ENCODE measurements at regions not wholly inside any gene's neighbourhood (a gene's known extent, or its start where the extent isn't known, plus 50 kb on each side); places are given as distances from the start of the nearest gene placed in this dataset.
"Not testable (repeated sequence)": the region's sequence is repeated elsewhere in the genome, so short reads cannot be mapped to it uniquely, and the experiment has no call there.

DNA sequence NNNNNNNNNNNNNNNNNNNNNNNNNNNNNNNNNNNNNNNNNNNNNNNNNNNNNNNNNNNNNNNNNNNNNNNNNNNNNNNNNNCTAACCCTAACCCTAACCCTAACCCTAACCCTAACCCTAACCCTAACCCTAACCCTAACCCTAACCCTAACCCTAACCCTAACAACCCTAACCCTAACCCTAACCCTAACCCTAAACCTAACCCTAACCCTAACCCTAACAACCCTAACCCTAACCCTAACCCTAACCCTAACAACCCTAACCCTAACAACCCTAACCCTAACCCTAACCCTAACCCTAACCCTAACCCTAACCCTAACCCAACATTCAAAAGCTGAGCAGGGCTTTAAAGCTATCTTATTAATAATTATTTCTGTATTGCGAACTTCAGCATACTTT, 182.5 kb upstream of the FAM20C start:
- not testable (repeated sequence) for DNase-seq (ENCODE audit: insufficient read length, low spot score); FAIRE-seq

GRCh38 chr7:32565-33280, 159.6 kb upstream of the FAM20C start:
- not testable (repeated sequence) for FAIRE-seq

GRCh38 chr7:35121-35541, 157.2 kb upstream of the FAM20C start:
- not testable (repeated sequence) for FAIRE-seq; DNase-seq (ENCODE audit: insufficient read length, low spot score)

More at GRCh38 chr7:32565-33280, 159.6 kb upstream of the FAM20C start:
- DNase-seq (ENCODE audit: insufficient read length, low spot score): not testable (repeated sequence)

GRCh38 chr7:36539-36938, 155.8 kb upstream of the FAM20C start:
- FAIRE-seq; DNase-seq (ENCODE audit: insufficient read length, low spot score): not testable (repeated sequence)

DNA sequence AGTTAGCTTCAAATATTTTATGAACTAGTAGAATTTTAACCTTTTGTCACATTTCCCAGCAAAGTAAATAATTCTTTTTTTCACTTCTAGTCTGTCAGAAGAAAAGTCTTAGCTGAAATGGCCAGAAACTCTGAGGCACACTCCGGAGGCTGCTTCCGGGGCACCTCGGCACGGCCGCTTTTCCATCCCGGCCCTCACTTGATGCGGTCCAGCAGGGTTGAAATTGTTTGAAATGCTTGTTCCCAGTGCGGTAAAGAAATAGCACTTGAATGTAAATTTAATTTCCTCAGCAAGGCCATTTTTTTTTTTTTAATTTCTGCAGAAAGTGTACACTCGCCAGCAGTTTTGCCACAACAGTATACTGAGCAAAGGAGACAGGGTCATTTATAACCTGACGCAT, 154.7 kb upstream of the FAM20C start:
- FAIRE-seq; DNase-seq (ENCODE audit: insufficient read length, low spot score): not testable (repeated sequence)

DNA sequence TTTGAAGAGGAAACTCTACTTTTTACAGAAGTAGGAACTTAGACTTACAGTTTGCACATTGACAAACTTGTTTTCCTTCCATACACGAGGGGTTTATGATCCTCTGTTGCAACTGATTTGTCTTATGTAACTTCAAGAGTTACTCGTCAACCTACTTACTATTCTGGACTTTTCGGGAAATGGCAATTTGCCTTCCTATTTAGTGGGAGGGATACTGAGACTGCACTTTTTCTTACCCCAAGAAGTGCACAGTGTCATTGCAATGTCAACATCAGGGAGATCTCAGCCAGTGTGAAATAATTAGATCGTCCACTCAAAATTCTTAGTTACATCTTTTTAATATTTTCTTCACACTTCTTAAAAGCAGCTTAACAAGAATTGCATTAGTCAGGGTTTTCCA, 153.9 kb upstream of the FAM20C start:
- DNase-seq (ENCODE audit: insufficient read length, low spot score); FAIRE-seq: not testable (repeated sequence)

GRCh38 chr7:39984-40740, 152.2 kb upstream of the FAM20C start:
- FAIRE-seq; DNase-seq (ENCODE audit: insufficient read length, low spot score): not testable (repeated sequence)

- DNase-seq (ENCODE audit: insufficient read length, low spot score) (no peak), FAIRE-seq (no peak)
- TF ChIP-seq POLR2A (IDR thresholded peaks at IDR 0.05; ENCODE audit: low read depth, low read length): no peak
Observed at GRCh38 chr7:40799-41750, 151.3 kb upstream of the FAM20C start.

GRCh38 chr7:41917-42565, 150.3 kb upstream of the FAM20C start:
- DNase-seq (ENCODE audit: insufficient read length, low spot score) (no peak), FAIRE-seq (no peak)
- TF ChIP-seq POLR2A (IDR thresholded peaks at IDR 0.05; ENCODE audit: low read depth, low read length): no peak

DNA sequence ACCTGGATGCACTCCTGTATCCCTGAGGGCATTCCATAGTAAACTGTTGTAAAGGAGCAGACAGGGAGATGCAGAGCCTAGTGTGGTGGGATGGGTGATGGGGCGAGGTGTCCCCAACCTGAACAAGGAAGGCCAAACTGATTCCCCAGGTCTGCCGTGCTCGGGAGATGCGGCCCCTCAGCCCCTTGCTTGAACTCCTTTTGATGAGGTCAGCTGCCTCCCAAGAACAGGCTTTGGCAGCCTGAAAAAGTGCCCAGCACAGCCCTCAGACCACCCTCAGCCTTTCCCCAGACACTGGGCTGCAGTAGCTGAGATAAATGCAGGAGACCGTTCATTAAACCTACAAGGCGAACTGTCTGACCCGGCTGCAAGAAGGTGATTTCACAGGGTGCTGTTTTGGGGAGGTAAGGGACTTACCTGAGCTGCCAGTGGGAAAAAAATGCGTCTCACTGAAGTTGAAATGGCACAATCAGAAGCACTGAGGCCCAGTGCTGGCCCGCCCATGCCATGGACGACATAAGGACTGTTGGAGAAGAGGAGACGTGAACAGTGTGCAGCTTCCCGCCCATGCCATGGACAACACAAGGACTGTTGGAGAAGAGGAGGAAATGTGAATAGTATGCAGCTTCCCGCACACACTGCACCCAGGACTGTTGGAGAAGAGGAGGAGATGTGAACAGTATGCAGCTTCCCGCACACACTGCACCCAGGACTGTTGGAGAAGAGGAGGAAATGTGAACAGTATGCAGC, 148.4 kb upstream of the FAM20C start:
- TF ChIP-seq POLR2A (IDR thresholded peaks at IDR 0.05; ENCODE audit: low read depth, low read length): no peak
- DNase-seq (ENCODE audit: insufficient read length, low spot score) (no peak), FAIRE-seq (no peak)

DNA sequence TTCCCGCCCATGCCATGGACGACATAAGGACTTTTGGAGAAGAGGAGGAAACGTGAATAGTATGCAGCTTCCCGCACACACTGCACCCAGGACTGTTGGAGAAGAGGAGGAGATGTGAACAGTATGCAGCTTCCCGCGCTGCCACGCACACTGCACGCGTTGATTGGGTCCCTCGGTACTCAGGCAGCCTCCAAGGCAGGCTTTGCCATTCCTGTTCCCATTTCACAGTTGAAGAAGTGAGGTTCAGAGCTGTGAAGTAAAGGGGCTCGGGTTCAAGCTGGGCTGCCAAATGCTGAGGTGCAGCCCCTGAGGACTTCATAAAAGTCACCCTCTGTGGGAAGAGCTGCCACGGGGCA, 147.9 kb upstream of the FAM20C start:
- no peak for FAIRE-seq
- TF ChIP-seq POLR2A (IDR thresholded peaks at IDR 0.05; ENCODE audit: low read depth, low read length): no peak
- no peak for DNase-seq (ENCODE audit: insufficient read length, low spot score)

- FAIRE-seq: no peak
- TF ChIP-seq POLR2A (IDR thresholded peaks at IDR 0.05; ENCODE audit: low read depth, low read length): no peak
- DNase-seq (ENCODE audit: insufficient read length, low spot score): no peak
Observed at GRCh38 chr7:45106-46090, 147.0 kb upstream of the FAM20C start.

All from H54 (cell line).